IgD-negative memory B cell (primary cell): ENCODE measurements at regions not wholly inside any gene's neighbourhood (a gene's known extent, or its start where the extent isn't known, plus 50 kb on each side); places are given as distances from the start of the nearest gene placed in this dataset.
A peak's percentile ranks its signal among the peaks of the same experiment; 100 is the strongest.

Experiments used
- H3K27ac Mint-ChIP-seq, 3 donors: one replicate each; pipeline ENCODE4 v1.8.0; 2020 to 2022; ENCODE audit warnings: mild to moderate bottlenecking in 3 of 3, mixed read lengths in 3 of 3, moderate library complexity in 1 of 3
- H3K27me3 Mint-ChIP-seq: one replicate; pipeline ENCODE4 v1.8.0; 2021; ENCODE audit warnings: mixed read lengths
- H3K36me3 Mint-ChIP-seq: one replicate; pipeline ENCODE4 v1.8.0; 2020; ENCODE audit warnings: mild to moderate bottlenecking, mixed read lengths
- H3K4me1 Mint-ChIP-seq, 3 donors: one replicate each; pipeline ENCODE4 v1.8.0; 2020 to 2022; ENCODE audit warnings: mixed read lengths in 3 of 3, mild to moderate bottlenecking in 1 of 3
- H3K4me3 Mint-ChIP-seq, 4 donors: one replicate each; pipeline ENCODE4 v1.8.0; 2020 to 2022; ENCODE audit warnings: mild to moderate bottlenecking in 4 of 4, mixed read lengths in 4 of 4, moderate library complexity in 3 of 4
- H3K9me3 Mint-ChIP-seq, 3 donors: one replicate each; pipeline ENCODE4 v1.8.0; 2020 to 2021; ENCODE audit warnings: mixed read lengths in 3 of 3, mild to moderate bottlenecking in 1 of 3

GRCh38 chr3:170799009-170799408 is 71.0 kb downstream of the RPL22L1 start:
- no peak overlapping the region for H3K4me3 Mint-ChIP-seq
- no peak overlapping the region for H3K27ac Mint-ChIP-seq
- H3K9me3 Mint-ChIP-seq: peaks cover 0 to 10% (median 5%) of the 10 kb centered on the region in 3 donors
- no peaks in the 10 kb centered on the region for H3K4me1 Mint-ChIP-seq
- H3K36me3 Mint-ChIP-seq: peaks cover 2% of the 10 kb centered on the region
- H3K27me3 Mint-ChIP-seq: peaks cover 14% of the 10 kb centered on the region

- Mint-ChIP-seq H3K27ac (no peak overlapping the region), H3K4me3 (no peak overlapping the region), H3K36me3 (peaks cover 2% of the 10 kb centered on the region), H3K9me3 (peaks cover 0 to 10% (median 5%) of the 10 kb centered on the region in 3 donors), H3K4me1 (no peaks in the 10 kb centered on the region), H3K27me3 (peaks cover 8% of the 10 kb centered on the region)
Observed at GRCh38 chr3:170797685-170798084, 72.3 kb downstream of the RPL22L1 start.

- peaks cover 2 to 8% (median 5%) of the 10 kb centered on the region in 3 donors for H3K9me3 Mint-ChIP-seq
- H3K4me3 Mint-ChIP-seq: no peak overlapping the region
- H3K36me3 Mint-ChIP-seq: peaks cover 2% of the 10 kb centered on the region
- H3K4me1 Mint-ChIP-seq: no peaks in the 10 kb centered on the region
- no peak overlapping the region for H3K27ac Mint-ChIP-seq
- H3K27me3 Mint-ChIP-seq: peaks cover 6% of the 10 kb centered on the region
Observed at GRCh38 chr3:170792471-170792870, 77.5 kb downstream of the RPL22L1 start.

GRCh38 chr3:170790647-170791046 is 79.3 kb downstream of the RPL22L1 start:
- peaks cover 6% of the 10 kb centered on the region for H3K27me3 Mint-ChIP-seq
- peaks cover 3% of the 10 kb centered on the region for H3K36me3 Mint-ChIP-seq
- peaks cover 0 to 5% (median 2%) of the 10 kb centered on the region in 3 donors for H3K9me3 Mint-ChIP-seq
- no peak overlapping the region for H3K27ac Mint-ChIP-seq
- H3K4me3 Mint-ChIP-seq: no peak overlapping the region
- H3K4me1 Mint-ChIP-seq: no peaks in the 10 kb centered on the region

GRCh38 chr3:170787464-170787863 is 82.5 kb downstream of the RPL22L1 start:
- no peak overlapping the region for H3K27ac Mint-ChIP-seq
- H3K9me3 Mint-ChIP-seq: peaks cover 0 to 2% (median 0%) of the 10 kb centered on the region in 3 donors
- peaks cover 6% of the 10 kb centered on the region for H3K27me3 Mint-ChIP-seq
- H3K36me3 Mint-ChIP-seq: peaks cover 3% of the 10 kb centered on the region
- no peaks in the 10 kb centered on the region for H3K4me1 Mint-ChIP-seq
- H3K4me3 Mint-ChIP-seq: no peak overlapping the region

- Mint-ChIP-seq H3K9me3 (peaks cover 0 to 2% (median 0%) of the 10 kb centered on the region in 3 donors), H3K27me3 (peaks cover 5% of the 10 kb centered on the region), H3K4me1 (no peaks in the 10 kb centered on the region), H3K4me3 (no peak overlapping the region), H3K36me3 (peaks cover 3% of the 10 kb centered on the region), H3K27ac (no peak overlapping the region)
Observed at GRCh38 chr3:170785454-170785853, 84.5 kb downstream of the RPL22L1 start.

- H3K36me3 Mint-ChIP-seq: peaks cover 3% of the 10 kb centered on the region
- H3K27ac Mint-ChIP-seq: no peak overlapping the region
- H3K4me1 Mint-ChIP-seq: no peaks in the 10 kb centered on the region
- H3K27me3 Mint-ChIP-seq: peaks cover 5% of the 10 kb centered on the region
- no peak overlapping the region for H3K4me3 Mint-ChIP-seq
- H3K9me3 Mint-ChIP-seq: peaks cover 0 to 2% (median 0%) of the 10 kb centered on the region in 3 donors
Observed at GRCh38 chr3:170784406-170784805, 85.6 kb downstream of the RPL22L1 start.

GRCh38 chr3:170780955-170781354 is 89.0 kb downstream of the RPL22L1 start:
- H3K4me3 Mint-ChIP-seq: no peak overlapping the region
- H3K27me3 Mint-ChIP-seq: peaks cover 13% of the 10 kb centered on the region
- H3K4me1 Mint-ChIP-seq: no peaks in the 10 kb centered on the region
- H3K36me3 Mint-ChIP-seq: no peaks in the 10 kb centered on the region
- no peak overlapping the region for H3K27ac Mint-ChIP-seq
- H3K9me3 Mint-ChIP-seq: peaks cover 5 to 6% (median 5%) of the 10 kb centered on the region in 3 donors

GRCh38 chr3:170780471-170780870 is 89.5 kb downstream of the RPL22L1 start:
- Mint-ChIP-seq H3K9me3 (peaks cover 5 to 6% (median 5%) of the 10 kb centered on the region in 3 donors), H3K27me3 (peaks cover 13% of the 10 kb centered on the region), H3K4me3 (no peak overlapping the region), H3K4me1 (no peaks in the 10 kb centered on the region), H3K27ac (no peak overlapping the region), H3K36me3 (no peaks in the 10 kb centered on the region)

GRCh38 chr3:170778240-170779217 is 91.5 kb downstream of the RPL22L1 start:
- Mint-ChIP-seq H3K27me3 (peaks cover 13% of the 10 kb centered on the region), H3K27ac (peak overlapping the region in 1 of 3 donors; percentile 16), H3K9me3 (peaks cover 5 to 6% (median 5%) of the 10 kb centered on the region in 3 donors), H3K36me3 (no peaks in the 10 kb centered on the region), H3K4me1 (no peaks in the 10 kb centered on the region), H3K4me3 (peak overlapping the region in 1 of 4 donors; percentile 30)

GRCh38 chr3:170777564-170777926 is 92.5 kb downstream of the RPL22L1 start:
- Mint-ChIP-seq H3K36me3 (no peaks in the 10 kb centered on the region), H3K27me3 (peaks cover 13% of the 10 kb centered on the region), H3K9me3 (peaks cover 5 to 6% (median 5%) of the 10 kb centered on the region in 3 donors)

GRCh38 chr3:170776887-170777563 is 93.0 kb downstream of the RPL22L1 start:
- Mint-ChIP-seq H3K36me3 (no peaks in the 10 kb centered on the region), H3K4me1 (no peaks in the 10 kb centered on the region), H3K4me3 (no peak overlapping the region), H3K27ac (no peak overlapping the region), H3K27me3 (peaks cover 13% of the 10 kb centered on the region), H3K9me3 (peaks cover 5 to 6% (median 5%) of the 10 kb centered on the region in 3 donors)

More at GRCh38 chr3:170777564-170777926, 92.5 kb downstream of the RPL22L1 start:
- H3K4me3 Mint-ChIP-seq: no peak overlapping the region
- H3K4me1 Mint-ChIP-seq: no peaks in the 10 kb centered on the region
- H3K27ac Mint-ChIP-seq: no peak overlapping the region

GRCh38 chr3:170773682-170774425 is 96.1 kb downstream of the RPL22L1 start:
- peak overlapping the region in 1 of 3 donors; percentile 20 for H3K27ac Mint-ChIP-seq
- H3K4me1 Mint-ChIP-seq: no peaks in the 10 kb centered on the region
- H3K27me3 Mint-ChIP-seq: peaks cover 11% of the 10 kb centered on the region

GRCh38 chr3:170772175-170772574 is 97.8 kb downstream of the RPL22L1 start:
- Mint-ChIP-seq H3K27ac (no peak overlapping the region), H3K4me3 (no peak overlapping the region), H3K4me1 (no peaks in the 10 kb centered on the region), H3K36me3 (no peaks in the 10 kb centered on the region), H3K27me3 (peaks cover 4% of the 10 kb centered on the region), H3K9me3 (peaks cover 0 to under 1% (median 0%) of the 10 kb centered on the region in 3 donors)

More at GRCh38 chr3:170773682-170774425, 96.1 kb downstream of the RPL22L1 start:
- Mint-ChIP-seq H3K9me3 (peaks cover 4 to 6% (median 5%) of the 10 kb centered on the region in 3 donors), H3K36me3 (no peaks in the 10 kb centered on the region), H3K4me3 (no peak overlapping the region)
